SK-N-MC (cell line): ENCODE measurements at regions not wholly inside any gene's neighbourhood (a gene's known extent, or its start where the extent isn't known, plus 50 kb on each side); places are given as distances from the start of the nearest gene placed in this dataset.

ENCODE experiments used
- EZH2 ChIP-seq: fragments of 200-600 bp; sonication (generic); IDR thresholded peaks from one replicate; pipeline ENCODE4 v1.6.1; 2017; ENCODE audit warnings: antibody characterized with exemption
- POLR2AphosphoS5 ChIP-seq: IDR thresholded peaks from 2 replicates; pipeline ENCODE4 v1.6.1; 2012; ENCODE audit warnings: mild to moderate bottlenecking, low read depth, low read length, borderline replicate concordance

- TF ChIP-seq POLR2AphosphoS5 (no peak), EZH2 (no peak)
These were observed 97.1 kb downstream of the AQP4 start for GRCh38 chr18:26768385-26768784.
